OCI-LY7 (cell line): ENCODE measurements at regions not wholly inside any gene's neighbourhood (a gene's known extent, or its start where the extent isn't known, plus 50 kb on each side); places are given as distances from the start of the nearest gene placed in this dataset.

Source experiments
- CTCF ChIP-seq: fragments of 200-600 bp; sonication (generic); conservative IDR thresholded peaks from 2 replicates; pipeline ENCODE4 v1.5.1; 2014; ENCODE audit warnings: mild to moderate bottlenecking, antibody characterized with exemption, low read length, moderate library complexity, mixed read lengths
- EZH2phosphoT487 ChIP-seq: fragments of 200-600 bp; sonication (generic); IDR thresholded peaks from 2 replicates; pipeline ENCODE4 v1.6.1; 2018; ENCODE audit warnings: low read depth, borderline replicate concordance, mild to moderate bottlenecking, mixed run types, antibody characterized with exemption, low read length, moderate library complexity, mixed read lengths

- TF ChIP-seq CTCF (no peak), EZH2phosphoT487 (no peak)
Measured at GRCh38 chr7:118944271-118944670, 719.8 kb downstream of the ANKRD7 start.
